Endothelial cell (in vitro differentiated cells): ENCODE measurements at regions not wholly inside any gene's neighbourhood (a gene's known extent, or its start where the extent isn't known, plus 50 kb on each side); places are given as distances from the start of the nearest gene placed in this dataset.

Experiments used
- DNase-seq: peaks from one replicate; pipeline ENCODE4 v3.0.0; 2021; ENCODE audit warnings: low spot score
- H3K27ac Mint-ChIP-seq: one replicate; pipeline ENCODE4 v1.8.0; 2021; ENCODE audit warnings: mixed read lengths, inconsistent platforms; ENCODE audit not compliant: unreplicated experiment
- H3K27me3 Mint-ChIP-seq: one replicate; pipeline ENCODE4 v1.8.0; 2021; ENCODE audit warnings: mild to moderate bottlenecking, moderate library complexity, mixed read lengths, inconsistent platforms; ENCODE audit not compliant: unreplicated experiment
- H3K36me3 Mint-ChIP-seq: one replicate; pipeline ENCODE4 v1.8.0; 2021; ENCODE audit warnings: mild to moderate bottlenecking, low read depth, mixed read lengths, inconsistent platforms; ENCODE audit not compliant: unreplicated experiment
- H3K4me1 Mint-ChIP-seq: one replicate; pipeline ENCODE4 v1.8.0; 2021; ENCODE audit warnings: mild to moderate bottlenecking, mixed read lengths, inconsistent platforms; ENCODE audit not compliant: unreplicated experiment
- H3K4me3 Mint-ChIP-seq: one replicate; pipeline ENCODE4 v1.8.0; 2021; ENCODE audit warnings: mild to moderate bottlenecking, mixed read lengths, inconsistent platforms; ENCODE audit not compliant: unreplicated experiment
- H3K9me3 Mint-ChIP-seq: one replicate; pipeline ENCODE4 v1.8.0; 2021; ENCODE audit warnings: mixed read lengths, inconsistent platforms; ENCODE audit not compliant: unreplicated experiment
- TF ChIP-seq, protein P1 (sequence below): fragments of 200-600 bp; sonication (generic); IDR thresholded peaks from one replicate; pipeline ENCODE4 v1.5.0; 2021; ENCODE audit warnings: antibody characterized with exemption; ENCODE audit not compliant: unreplicated experiment

DNA sequence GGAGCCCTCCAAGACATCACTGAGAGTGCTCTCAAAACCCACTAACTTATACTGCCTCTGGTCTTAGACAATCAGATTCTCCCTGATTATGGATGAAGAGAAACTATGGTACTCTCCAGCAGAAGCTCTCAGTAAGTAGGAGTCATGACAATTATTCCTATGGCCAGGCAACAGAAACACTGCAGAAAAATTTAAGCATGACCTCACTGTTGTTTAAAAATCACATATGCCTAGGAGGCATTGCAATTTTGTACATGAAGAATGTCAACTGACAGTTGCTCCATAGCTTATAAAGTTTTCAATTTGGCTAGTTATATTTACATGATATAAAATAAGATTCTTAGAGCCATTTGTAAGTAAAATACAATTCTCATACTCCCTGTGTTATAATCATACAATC lies 105.9 kb upstream of the LSM8 start:
- no peak for DNase-seq
- TF ChIP-seq, protein P1, sequence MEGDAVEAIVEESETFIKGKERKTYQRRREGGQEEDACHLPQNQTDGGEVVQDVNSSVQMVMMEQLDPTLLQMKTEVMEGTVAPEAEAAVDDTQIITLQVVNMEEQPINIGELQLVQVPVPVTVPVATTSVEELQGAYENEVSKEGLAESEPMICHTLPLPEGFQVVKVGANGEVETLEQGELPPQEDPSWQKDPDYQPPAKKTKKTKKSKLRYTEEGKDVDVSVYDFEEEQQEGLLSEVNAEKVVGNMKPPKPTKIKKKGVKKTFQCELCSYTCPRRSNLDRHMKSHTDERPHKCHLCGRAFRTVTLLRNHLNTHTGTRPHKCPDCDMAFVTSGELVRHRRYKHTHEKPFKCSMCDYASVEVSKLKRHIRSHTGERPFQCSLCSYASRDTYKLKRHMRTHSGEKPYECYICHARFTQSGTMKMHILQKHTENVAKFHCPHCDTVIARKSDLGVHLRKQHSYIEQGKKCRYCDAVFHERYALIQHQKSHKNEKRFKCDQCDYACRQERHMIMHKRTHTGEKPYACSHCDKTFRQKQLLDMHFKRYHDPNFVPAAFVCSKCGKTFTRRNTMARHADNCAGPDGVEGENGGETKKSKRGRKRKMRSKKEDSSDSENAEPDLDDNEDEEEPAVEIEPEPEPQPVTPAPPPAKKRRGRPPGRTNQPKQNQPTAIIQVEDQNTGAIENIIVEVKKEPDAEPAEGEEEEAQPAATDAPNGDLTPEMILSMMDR: no peak
- no peak overlapping the region for H3K27ac Mint-ChIP-seq
- no peaks in the 10 kb centered on the region for H3K27me3 Mint-ChIP-seq
- no peaks in the 10 kb centered on the region for H3K9me3 Mint-ChIP-seq
- no peak overlapping the region for H3K4me3 Mint-ChIP-seq
- H3K36me3 Mint-ChIP-seq: no peaks in the 10 kb centered on the region
- H3K4me1 Mint-ChIP-seq: no peaks in the 10 kb centered on the region

DNA sequence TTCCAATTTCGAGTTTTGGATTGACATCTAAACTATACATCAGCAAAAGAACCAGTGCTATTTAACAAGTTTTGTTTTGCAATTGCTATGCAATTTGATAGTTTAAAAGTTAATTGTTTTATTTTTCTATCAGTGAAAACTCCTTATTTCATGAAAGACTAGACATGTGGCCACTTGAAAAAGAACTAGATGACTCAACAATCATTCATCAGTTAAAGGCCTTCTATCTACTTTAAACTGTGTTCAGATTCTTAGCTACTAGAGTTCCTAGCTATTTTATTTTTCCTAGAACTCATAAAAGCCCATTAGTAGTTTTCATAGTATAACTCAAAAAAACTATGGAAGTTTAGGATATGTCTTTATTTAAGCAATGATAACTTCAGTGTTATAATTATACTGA lies 104.6 kb upstream of the LSM8 start:
- H3K36me3 Mint-ChIP-seq: no peaks in the 10 kb centered on the region
- no peaks in the 10 kb centered on the region for H3K9me3 Mint-ChIP-seq

DNA sequence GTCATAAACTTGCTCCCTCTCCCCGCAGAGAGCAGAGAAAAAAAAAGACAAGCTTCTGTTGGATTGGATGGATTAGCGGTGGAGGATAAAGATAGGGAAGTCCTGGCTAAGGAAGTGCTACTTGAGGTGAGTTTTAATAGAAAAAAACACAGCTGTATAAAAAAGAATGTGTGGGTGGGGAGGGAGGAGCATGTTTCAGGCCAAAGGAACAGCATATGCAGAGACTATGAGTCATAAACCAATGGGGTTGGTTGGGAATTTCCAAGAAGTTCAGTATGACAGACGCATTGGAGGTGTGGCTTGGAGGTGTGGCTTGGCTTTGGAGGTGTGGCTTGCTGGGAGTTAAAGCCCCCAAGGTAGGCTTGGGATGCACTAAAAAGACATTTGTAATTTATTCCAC lies 103.0 kb upstream of the LSM8 start:
- H3K4me3 Mint-ChIP-seq: no peak overlapping the region
- no peak overlapping the region for H3K27ac Mint-ChIP-seq
- no peak for DNase-seq
- TF ChIP-seq, protein P1: no peak
- H3K27me3 Mint-ChIP-seq: no peaks in the 10 kb centered on the region
- no peaks in the 10 kb centered on the region for H3K36me3 Mint-ChIP-seq
- H3K4me1 Mint-ChIP-seq: peaks cover 4% of the 10 kb centered on the region
- H3K9me3 Mint-ChIP-seq: no peaks in the 10 kb centered on the region

More for the DNA sequence above, 104.6 kb upstream of the LSM8 start:
- no peak for DNase-seq
- Mint-ChIP-seq H3K4me1 (peaks cover 4% of the 10 kb centered on the region), H3K27ac (no peak overlapping the region), H3K4me3 (no peak overlapping the region), H3K27me3 (no peaks in the 10 kb centered on the region)
- TF ChIP-seq, protein P1: no peak

DNA sequence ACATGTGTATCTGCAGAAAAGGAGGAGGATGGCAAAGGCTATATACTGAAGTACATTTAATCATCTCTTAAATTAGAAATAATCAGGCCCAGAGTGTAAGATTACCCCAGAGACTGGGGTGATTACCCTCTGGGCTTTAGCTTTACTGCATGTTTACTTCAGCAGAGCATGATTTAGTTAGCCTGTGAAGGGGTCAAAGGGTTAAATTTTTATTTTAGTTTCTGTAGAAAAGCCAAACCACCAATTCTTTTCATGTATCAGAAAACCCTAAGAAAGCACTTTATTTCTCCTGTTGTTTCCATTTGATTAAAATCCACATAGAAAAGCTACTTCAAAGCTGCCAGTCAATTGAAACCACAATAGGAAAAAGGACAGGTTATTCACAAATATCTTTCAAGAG lies 101.5 kb upstream of the LSM8 start:
- Mint-ChIP-seq H3K36me3 (no peaks in the 10 kb centered on the region), H3K9me3 (no peaks in the 10 kb centered on the region), H3K27ac (no peak overlapping the region), H3K27me3 (no peaks in the 10 kb centered on the region), H3K4me1 (peaks cover 4% of the 10 kb centered on the region), H3K4me3 (no peak overlapping the region)
- DNase-seq: no peak
- TF ChIP-seq, protein P1: no peak

DNA sequence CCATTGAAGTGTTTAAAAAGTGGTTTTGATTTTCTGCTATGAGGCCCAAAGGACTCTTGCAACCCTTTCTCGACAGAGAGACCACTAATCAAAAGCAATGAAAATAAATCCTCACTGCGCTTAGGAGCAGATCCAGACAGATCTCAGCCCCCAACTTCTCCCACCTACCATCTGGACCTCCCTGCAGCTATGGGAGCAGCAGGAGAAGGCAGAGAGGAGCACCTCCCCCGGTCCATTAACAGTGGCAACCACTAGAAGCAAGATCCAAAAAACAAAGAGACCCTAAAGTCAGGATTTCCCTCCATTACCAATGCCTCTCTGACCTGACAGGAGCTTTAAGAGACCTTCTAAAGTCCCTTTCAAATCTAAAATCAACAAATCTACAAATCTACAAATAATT lies 99.0 kb upstream of the LSM8 start:
- no peaks in the 10 kb centered on the region for H3K9me3 Mint-ChIP-seq
- no peaks in the 10 kb centered on the region for H3K36me3 Mint-ChIP-seq
- TF ChIP-seq, protein P1: no peak
- no peak for DNase-seq
- H3K27ac Mint-ChIP-seq: no peak overlapping the region
- no peak overlapping the region for H3K4me3 Mint-ChIP-seq
- H3K27me3 Mint-ChIP-seq: no peaks in the 10 kb centered on the region
- H3K4me1 Mint-ChIP-seq: peaks cover 4% of the 10 kb centered on the region
